OCI-LY7 (cell line): ENCODE measurements at regions not wholly inside any gene's neighbourhood (a gene's known extent, or its start where the extent isn't known, plus 50 kb on each side); places are given as distances from the start of the nearest gene placed in this dataset.

Experiments
- CTCF ChIP-seq: fragments of 200-600 bp; sonication (generic); conservative IDR thresholded peaks from 2 replicates; pipeline ENCODE4 v1.5.1; 2014; ENCODE audit warnings: mild to moderate bottlenecking, antibody characterized with exemption, low read length, moderate library complexity, mixed read lengths
- EZH2phosphoT487 ChIP-seq: fragments of 200-600 bp; sonication (generic); IDR thresholded peaks from 2 replicates; pipeline ENCODE4 v1.6.1; 2018; ENCODE audit warnings: low read depth, borderline replicate concordance, mild to moderate bottlenecking, mixed run types, antibody characterized with exemption, low read length, moderate library complexity, mixed read lengths

- TF ChIP-seq CTCF: no peak
- no peak for TF ChIP-seq EZH2phosphoT487
Measured at GRCh38 chr3:106338582-106339214, 469.9 kb upstream of the CBLB start.
